ENCODE measurements at regions not wholly inside any gene's neighbourhood (a gene's known extent, or its start where the extent isn't known, plus 50 kb on each side); places are given as distances from the start of the nearest gene placed in this dataset.

DNA sequence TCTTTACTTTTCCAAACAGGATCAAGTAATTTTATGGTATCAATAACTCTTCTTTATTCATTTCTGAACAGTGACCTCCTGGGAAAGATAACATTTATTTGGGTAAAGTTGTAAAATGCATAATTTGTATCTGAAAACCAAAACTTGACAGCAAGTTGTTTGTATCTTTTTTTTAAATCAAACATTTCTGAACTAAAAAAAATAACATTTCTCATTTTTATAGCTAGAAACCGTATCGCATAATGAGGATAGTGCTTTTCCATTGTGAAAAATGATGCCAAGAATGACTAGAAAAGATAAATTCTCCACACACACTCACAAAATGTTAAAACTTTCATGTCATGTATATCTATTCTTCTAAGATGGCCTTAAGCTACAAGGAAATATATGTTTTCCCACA is 578.2 kb downstream of the RIT2 start:
- no peak for DNase-seq (ENCODE audit: low read depth in 2 of 2)
- no peaks in the 10 kb centered on the region for H3K36me3 ChIP-seq (ENCODE audit: control insufficient read depth, insufficient read depth, low read length)
- H3K4me3 ChIP-seq (replicated peaks in 1 of 4; ENCODE audit: control extremely low read depth in 1 of 4, insufficient read depth in 1 of 4, low read depth in 3 of 4, low read length in 4 of 4) = no peak overlapping the region
- H3K27me3 ChIP-seq (ENCODE audit: control insufficient read depth, insufficient read depth, low read length) = no peaks in the 10 kb centered on the region
- H3K9ac ChIP-seq (ENCODE audit: insufficient read depth, low read length) = no peak overlapping the region
- no peaks in the 10 kb centered on the region for H3K79me2 ChIP-seq (ENCODE audit: control insufficient read depth, insufficient read depth, low read length)
- no peak overlapping the region for H3K4me2 ChIP-seq (ENCODE audit: extremely low read depth, insufficient read depth, low read length)
- no peaks in the 10 kb centered on the region for H4K20me1 ChIP-seq (ENCODE audit: control insufficient read depth, extremely low read depth, insufficient read depth, low read length)
- H3K9me3 ChIP-seq (ENCODE audit: control insufficient read depth, insufficient read depth, low read depth, low read length) = no peaks in the 10 kb centered on the region
- H3K4me1 ChIP-seq (ENCODE audit: control insufficient read depth, extremely low read depth, insufficient read depth, low read length) = no peaks in the 10 kb centered on the region
- no peak overlapping the region for H3K27ac ChIP-seq (ENCODE audit: insufficient read depth, low read length)
- H2AFZ ChIP-seq (ENCODE audit: low read length) = no peak overlapping the region
- TF ChIP-seq EZH2 (IDR thresholded peaks at IDR 0.05; ENCODE audit: low read length, missing control alignments) = no peak
- TF ChIP-seq, protein P1, sequence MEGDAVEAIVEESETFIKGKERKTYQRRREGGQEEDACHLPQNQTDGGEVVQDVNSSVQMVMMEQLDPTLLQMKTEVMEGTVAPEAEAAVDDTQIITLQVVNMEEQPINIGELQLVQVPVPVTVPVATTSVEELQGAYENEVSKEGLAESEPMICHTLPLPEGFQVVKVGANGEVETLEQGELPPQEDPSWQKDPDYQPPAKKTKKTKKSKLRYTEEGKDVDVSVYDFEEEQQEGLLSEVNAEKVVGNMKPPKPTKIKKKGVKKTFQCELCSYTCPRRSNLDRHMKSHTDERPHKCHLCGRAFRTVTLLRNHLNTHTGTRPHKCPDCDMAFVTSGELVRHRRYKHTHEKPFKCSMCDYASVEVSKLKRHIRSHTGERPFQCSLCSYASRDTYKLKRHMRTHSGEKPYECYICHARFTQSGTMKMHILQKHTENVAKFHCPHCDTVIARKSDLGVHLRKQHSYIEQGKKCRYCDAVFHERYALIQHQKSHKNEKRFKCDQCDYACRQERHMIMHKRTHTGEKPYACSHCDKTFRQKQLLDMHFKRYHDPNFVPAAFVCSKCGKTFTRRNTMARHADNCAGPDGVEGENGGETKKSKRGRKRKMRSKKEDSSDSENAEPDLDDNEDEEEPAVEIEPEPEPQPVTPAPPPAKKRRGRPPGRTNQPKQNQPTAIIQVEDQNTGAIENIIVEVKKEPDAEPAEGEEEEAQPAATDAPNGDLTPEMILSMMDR (conservative IDR thresholded peaks at IDR 0.05 in 1 of 2, IDR thresholded peaks at IDR 0.05 in 1 of 2; ENCODE audit: low read depth in 1 of 2, low read length in 2 of 2) = no peak

GRCh38 chr18:42544901-42545300 is 570.6 kb downstream of the RIT2 start:
- Histone ChIP-seq H2AFZ (ENCODE audit: low read length) (no peak overlapping the region), H3K9ac (ENCODE audit: insufficient read depth, low read length) (no peak overlapping the region), H3K27ac (ENCODE audit: insufficient read depth, low read length) (no peak overlapping the region), H3K4me2 (ENCODE audit: extremely low read depth, insufficient read depth, low read length) (no peak overlapping the region), H3K79me2 (ENCODE audit: control insufficient read depth, insufficient read depth, low read length) (no peaks in the 10 kb centered on the region), H4K20me1 (ENCODE audit: control insufficient read depth, extremely low read depth, insufficient read depth, low read length) (no peaks in the 10 kb centered on the region), H3K36me3 (ENCODE audit: control insufficient read depth, insufficient read depth, low read length) (no peaks in the 10 kb centered on the region), H3K4me3 (replicated peaks in 1 of 4; ENCODE audit: control extremely low read depth in 1 of 4, insufficient read depth in 1 of 4, low read depth in 3 of 4, low read length in 4 of 4) (no peak overlapping the region), H3K9me3 (ENCODE audit: control insufficient read depth, insufficient read depth, low read depth, low read length) (no peaks in the 10 kb centered on the region), H3K4me1 (ENCODE audit: control insufficient read depth, extremely low read depth, insufficient read depth, low read length) (no peaks in the 10 kb centered on the region), H3K27me3 (ENCODE audit: control insufficient read depth, insufficient read depth, low read length) (no peaks in the 10 kb centered on the region)
- no peak for TF ChIP-seq EZH2 (IDR thresholded peaks at IDR 0.05; ENCODE audit: low read length, missing control alignments)
- TF ChIP-seq, protein P1 (conservative IDR thresholded peaks at IDR 0.05 in 1 of 2, IDR thresholded peaks at IDR 0.05 in 1 of 2; ENCODE audit: low read depth in 1 of 2, low read length in 2 of 2) = no peak
- no peak for DNase-seq (ENCODE audit: low read depth in 2 of 2)

- DNase-seq (ENCODE audit: low read depth in 2 of 2) = peak; percentile 23 to 88
- Histone ChIP-seq H2AFZ (ENCODE audit: low read length) (no peak overlapping the region), H3K9me3 (ENCODE audit: control insufficient read depth, insufficient read depth, low read depth, low read length) (no peaks in the 10 kb centered on the region), H3K27me3 (ENCODE audit: control insufficient read depth, insufficient read depth, low read length) (no peaks in the 10 kb centered on the region), H3K27ac (ENCODE audit: insufficient read depth, low read length) (no peak overlapping the region), H3K4me1 (ENCODE audit: control insufficient read depth, extremely low read depth, insufficient read depth, low read length) (no peaks in the 10 kb centered on the region), H3K4me2 (ENCODE audit: extremely low read depth, insufficient read depth, low read length) (no peak overlapping the region), H3K4me3 (replicated peaks in 1 of 4; ENCODE audit: control extremely low read depth in 1 of 4, insufficient read depth in 1 of 4, low read depth in 3 of 4, low read length in 4 of 4) (no peak overlapping the region), H3K36me3 (ENCODE audit: control insufficient read depth, insufficient read depth, low read length) (no peaks in the 10 kb centered on the region), H3K9ac (ENCODE audit: insufficient read depth, low read length) (no peak overlapping the region), H3K79me2 (ENCODE audit: control insufficient read depth, insufficient read depth, low read length) (no peaks in the 10 kb centered on the region), H4K20me1 (ENCODE audit: control insufficient read depth, extremely low read depth, insufficient read depth, low read length) (no peaks in the 10 kb centered on the region)
- TF ChIP-seq, protein P1 (conservative IDR thresholded peaks at IDR 0.05 in 1 of 2, IDR thresholded peaks at IDR 0.05 in 1 of 2; ENCODE audit: low read depth in 1 of 2, low read length in 2 of 2) = no peak
- TF ChIP-seq EZH2 (IDR thresholded peaks at IDR 0.05; ENCODE audit: low read length, missing control alignments) = no peak
Measured at GRCh38 chr18:42545825-42546224, 569.7 kb downstream of the RIT2 start.

Measured in fibroblast of lung (primary cell).